Eye (tissue), 1 donor: ENCODE measurements at regions not wholly inside any gene's neighbourhood (a gene's known extent, or its start where the extent isn't known, plus 50 kb on each side); places are given as distances from the start of the nearest gene placed in this dataset.

Experiments
- DNase-seq: peaks from one replicate; pipeline ENCODE4 v3.0.0-alpha.2; 2015

DNA sequence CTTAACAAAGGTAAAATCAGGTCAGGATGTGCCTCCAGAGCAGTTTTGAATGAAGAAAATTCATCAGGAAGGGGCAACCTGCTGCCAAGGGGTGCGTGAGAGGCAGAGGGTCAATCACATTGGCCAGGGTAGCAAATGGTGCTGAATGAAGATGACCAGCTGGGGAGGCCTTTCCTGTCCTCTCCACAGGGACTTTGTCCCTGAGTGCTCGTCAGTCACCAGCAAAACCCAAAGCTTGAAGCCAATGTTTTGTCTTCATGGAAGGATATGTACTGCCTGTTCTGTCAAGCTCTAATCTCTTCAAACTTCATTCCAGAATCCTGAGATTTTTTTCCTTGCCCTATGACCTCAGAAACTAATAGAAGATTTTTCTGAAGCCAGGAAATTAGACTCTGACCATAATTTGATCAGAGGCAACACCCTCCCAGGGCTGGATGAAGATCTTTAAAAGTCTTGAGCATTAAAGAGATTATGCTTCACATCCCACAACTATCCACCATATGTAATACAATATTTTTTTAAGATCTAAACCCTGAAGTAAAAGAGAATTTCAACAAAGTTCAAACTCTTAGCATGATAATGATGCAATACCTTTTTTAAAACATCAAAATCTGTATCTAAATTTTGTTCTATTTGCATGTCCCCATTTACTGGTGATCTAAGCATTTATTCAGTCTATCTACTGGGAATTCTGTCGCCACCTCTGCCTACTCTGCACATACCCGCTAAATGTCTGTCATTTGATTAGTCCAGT lies 243.0 kb downstream of the SNX13 start:
- DNase-seq: no peak

DNA sequence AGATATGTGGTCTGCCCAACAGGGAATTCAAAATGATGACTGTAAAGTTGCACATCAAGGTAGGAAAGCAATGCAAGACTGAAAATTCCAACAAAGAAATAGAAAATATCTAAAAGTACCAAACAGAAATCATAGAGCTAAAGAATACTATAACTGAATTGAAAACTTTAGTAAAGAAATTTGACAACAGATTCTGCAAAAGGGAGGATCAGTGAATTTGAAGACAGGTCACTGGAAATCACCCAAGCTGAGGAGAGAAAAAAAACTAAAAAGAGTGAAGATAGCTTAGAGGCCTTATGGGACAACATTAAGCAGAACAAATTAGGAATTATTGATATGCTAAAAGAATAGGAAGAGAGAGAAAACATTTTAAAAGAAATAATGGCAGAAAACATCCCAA lies 240.6 kb downstream of the SNX13 start:
- no peak for DNase-seq

DNA sequence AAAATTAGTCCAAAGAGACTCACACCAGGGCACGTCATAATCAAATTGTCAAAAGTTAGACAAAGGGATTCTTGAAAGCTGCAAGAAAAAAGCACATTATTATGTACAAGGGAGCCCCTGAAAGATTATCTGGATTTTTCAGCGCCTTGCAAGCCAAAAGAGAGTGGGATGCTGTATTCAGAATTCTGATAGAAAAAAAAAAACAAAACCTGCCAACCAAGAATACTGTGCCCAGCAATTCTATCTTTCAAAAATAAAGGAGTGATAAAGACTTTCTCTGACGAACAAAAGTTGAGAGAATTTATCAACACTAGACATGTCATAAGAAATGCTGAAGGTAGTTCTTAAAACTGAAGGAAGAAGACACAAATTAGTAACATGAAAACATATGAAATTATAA lies 240.2 kb downstream of the SNX13 start:
- no peak for DNase-seq

DNA sequence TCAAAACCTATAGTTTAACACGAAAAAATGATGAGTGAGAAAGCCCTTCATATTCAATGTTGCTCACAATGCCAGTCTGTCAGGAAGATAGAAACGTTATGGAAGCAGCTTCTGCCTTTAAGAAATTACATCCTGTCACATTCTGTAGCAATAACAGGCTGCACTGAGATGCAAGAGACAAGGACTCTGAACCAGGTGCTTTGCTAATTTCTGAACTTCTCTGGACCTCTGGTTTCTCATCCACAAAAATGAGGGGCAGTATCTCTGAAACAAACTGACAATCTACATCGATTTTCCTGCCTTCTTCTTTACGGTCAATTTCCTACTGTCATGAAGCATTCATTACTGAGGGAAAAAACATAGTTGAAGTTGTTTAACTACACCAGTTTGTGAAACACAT lies 234.0 kb downstream of the SNX13 start:
- DNase-seq: peak; percentile 85

DNA sequence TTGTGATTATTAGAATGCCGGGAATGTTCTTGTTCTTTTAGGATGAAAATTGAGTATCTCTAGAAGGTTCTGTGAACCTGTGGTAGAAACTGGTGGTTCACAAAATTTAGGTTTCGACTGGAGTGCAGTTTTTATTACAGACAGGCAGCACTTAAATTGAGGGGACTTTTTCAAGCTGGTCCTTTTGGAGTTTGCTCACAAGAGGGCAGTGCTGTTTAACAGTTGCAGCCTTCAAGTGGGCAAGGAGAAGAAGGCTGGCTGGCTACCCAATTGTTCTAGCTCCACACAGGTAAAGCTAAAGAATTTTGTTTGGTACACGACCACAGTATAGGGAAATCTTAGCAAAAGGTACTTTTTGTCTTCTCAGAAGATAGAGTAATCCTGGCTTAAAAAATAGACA lies 233.6 kb downstream of the SNX13 start:
- peak; percentile 93 for DNase-seq

DNA sequence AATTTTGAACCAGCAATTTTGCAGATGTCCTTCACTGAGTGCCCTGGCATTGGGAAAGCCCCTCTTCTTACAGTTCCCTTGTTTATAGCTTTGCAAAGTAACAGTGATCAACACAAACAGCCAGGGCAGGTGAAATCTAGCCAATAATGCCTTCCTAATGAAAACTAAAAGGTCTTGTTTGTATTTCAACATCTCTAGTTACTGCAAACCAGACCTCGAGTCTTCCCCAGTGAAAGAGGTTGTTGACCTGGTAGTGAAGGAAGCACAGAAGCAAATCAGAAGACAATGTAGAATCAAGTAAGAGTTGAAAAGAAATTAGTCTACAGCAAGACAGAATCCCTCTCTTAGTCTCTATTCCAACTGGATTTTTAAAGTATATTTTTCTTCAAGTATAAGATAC lies 231.2 kb downstream of the SNX13 start:
- no peak for DNase-seq

DNA sequence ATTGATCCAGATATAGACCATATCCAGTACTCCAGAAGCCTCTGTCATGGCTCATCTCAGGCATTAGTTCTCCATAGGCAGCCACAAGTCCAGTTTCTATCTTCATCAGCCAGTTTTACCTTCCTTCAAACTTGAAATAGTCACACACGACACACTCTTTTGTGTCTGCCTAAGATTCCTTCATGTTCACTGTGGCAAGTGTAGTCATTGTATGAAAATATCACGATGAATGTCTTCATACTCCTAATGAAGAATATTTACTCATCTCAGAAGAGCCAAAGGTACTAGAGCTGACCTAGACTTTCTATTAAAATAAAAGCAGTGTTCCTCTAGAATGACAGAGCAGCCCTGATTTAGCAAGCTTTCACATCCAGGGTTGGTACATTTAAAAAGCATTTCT lies 230.7 kb downstream of the SNX13 start:
- no peak for DNase-seq

DNA sequence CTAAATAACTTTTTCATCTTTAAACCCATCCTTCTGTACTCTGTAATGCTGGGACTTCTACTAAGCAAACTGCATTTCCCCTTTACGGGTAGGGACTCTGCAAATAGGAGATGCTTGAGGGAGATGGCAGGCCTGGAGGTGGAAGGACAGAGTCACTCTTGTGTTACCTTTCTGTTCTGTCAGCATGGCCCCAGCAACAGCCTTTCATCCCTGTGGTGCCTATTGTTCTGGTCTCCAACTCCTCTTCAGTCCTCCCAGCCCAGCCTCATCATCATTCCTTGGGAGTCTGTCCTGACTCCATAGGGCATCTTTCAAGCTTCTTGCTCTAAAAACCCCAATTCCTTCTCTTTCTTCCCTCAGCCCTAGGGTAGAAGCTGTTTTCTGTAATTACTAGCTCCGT lies 230.0 kb downstream of the SNX13 start:
- DNase-seq: no peak

DNA sequence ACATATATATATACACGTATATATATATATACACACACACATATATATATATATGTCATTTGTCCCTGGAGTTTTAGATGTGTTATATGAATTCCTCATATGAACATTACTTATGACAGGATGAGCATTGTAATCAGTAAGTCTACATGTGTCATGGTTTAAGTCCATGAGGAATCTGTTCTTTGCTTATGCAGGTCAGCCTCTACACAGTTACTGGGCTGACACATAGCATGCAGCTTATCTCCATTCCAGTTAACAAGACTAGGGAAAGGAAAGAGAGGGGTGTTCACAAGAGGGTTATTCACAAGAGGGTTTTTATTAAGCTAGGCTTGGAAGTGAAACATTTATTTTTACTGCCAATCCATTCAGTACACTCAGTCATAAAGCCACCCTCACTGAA lies 226.7 kb downstream of the SNX13 start:
- no peak for DNase-seq

DNA sequence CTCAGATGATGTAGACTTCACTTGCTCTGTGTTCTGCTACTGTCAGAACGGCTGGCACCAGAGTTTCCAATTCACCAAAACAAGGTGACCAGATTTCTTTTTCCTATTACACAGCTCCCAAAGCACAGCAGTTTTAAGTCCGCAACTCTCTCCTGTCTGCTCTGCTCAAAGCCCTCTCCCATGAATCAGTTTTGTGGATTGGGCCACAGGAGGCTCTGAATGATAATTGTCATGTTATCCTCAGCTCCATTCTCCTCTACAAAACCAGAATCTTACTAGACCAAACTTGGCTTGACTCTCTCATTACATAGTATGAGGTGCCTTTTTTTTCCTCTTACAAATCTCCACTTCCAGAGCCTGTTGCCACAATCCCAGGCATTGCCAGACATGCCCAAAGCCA lies 223.5 kb downstream of the SNX13 start:
- DNase-seq: no peak

DNA sequence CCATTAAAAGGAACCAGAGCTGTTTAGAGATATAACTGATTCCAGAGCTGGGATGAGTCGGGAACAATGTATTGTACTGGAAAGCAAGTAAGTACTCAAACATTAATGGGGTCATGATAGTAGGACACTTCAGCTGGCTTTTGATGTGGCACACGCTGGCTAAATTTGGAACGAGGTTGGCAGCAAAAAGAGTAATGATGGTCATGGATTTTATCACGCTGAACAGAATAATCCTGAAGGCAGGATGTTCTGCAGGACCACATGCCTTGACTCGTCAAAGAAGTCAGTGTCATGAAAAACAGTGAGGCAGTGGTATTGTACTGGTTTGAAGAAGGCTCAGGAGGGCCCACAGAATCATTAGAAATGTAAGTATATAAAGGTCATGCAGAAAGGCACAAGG lies 220.3 kb downstream of the SNX13 start:
- DNase-seq: no peak

DNA sequence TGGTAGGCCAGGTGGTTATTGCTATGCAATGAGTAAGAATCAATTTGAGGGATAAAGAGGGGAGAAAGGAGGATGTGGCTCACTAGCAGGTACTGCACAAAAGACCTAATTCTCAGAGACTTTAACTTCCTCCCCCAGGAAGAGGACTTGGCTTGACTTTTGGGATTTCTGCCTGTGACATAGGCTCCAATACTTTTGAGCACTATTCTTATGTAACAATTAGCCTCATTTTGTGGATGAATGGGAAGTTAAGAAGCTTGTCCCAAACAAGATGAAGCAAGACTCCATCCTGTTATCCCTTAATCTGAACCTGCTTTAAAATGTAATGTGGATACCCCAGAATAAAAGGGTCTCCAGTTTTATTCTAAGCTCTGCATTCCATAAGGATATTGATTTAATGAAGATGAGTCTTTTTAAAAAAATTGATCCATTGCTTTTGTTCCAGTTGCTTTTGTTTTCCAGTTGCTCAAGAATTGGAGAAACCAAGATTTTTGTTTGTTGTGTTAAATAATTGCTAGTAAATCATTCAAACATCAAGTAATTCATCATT lies 218.5 kb downstream of the SNX13 start:
- no peak for DNase-seq

DNA sequence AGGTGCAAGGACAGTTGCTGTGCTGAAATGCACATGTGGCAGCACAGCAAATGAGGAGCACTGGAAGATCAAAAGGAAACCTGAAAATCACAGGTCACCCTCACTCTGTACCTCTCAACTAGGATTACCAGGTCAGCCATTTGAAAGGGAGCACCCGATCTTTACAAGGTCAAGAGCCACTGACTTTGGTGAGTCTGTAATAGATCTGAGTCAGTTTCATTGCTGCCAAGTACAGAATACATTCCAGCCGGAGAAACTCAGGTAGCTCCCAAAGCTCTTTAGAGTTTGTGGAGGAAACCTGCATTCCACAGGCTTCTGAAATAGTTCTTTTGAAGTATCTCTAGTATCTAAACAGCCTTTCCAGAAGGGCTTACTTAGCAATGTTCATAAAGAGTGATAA lies 217.5 kb downstream of the SNX13 start:
- no peak for DNase-seq

DNA sequence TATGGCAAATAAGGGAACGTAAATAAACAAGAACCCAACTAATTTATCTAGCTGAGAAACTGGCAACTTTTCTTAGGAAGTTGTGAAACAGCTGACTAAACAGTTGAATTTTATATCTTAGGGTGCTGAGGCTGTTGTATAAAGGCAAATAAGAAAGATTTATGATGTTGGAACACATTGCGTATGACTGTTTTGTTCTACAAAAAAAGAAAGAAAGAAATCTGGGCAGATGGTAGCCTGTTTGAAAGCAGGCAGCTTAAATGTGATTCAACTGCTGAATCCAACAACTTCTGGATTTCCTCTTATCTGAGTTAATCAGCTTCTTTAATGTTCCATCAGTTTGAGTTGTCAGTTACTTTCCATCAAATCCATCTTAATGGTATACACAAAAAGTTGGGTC lies 214.5 kb downstream of the SNX13 start:
- DNase-seq: no peak

DNA sequence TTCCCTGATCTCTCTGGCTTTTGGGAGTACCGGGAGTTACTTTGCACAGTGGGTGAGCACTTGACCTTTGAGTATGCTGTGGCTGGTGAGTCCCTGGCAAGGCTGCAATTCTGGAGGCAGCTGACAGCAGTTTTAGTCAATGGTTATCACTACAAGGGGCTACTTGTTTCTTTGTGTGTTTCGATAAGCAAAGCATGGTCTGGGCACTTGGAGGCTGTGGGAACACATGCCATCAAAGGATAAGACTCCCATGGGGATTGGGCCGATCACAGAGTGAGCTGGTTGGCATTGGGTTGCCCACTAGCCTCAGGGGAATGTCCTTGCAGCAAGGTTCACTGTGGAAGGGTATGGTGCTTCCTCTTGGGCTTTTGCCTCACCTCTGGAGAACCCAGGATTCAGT lies 208.2 kb downstream of the SNX13 start:
- no peak for DNase-seq
